ENCODE measurements at regions not wholly inside any gene's neighbourhood (a gene's known extent, or its start where the extent isn't known, plus 50 kb on each side); places are given as distances from the start of the nearest gene placed in this dataset.

- no peak for TF ChIP-seq CTCF (IDR thresholded peaks at IDR 0.05)
- no peak for TF ChIP-seq EZH2 (IDR thresholded peaks at IDR 0.05; ENCODE audit: borderline replicate concordance, insufficient read depth, low read depth, low read length, poor library complexity, severe bottlenecking)
These were observed 825.1 kb upstream of the CNTNAP5 start for GRCh38 chr2:123200035-123200434.
